ENCODE measurements at regions not wholly inside any gene's neighbourhood (a gene's known extent, or its start where the extent isn't known, plus 50 kb on each side); places are given as distances from the start of the nearest gene placed in this dataset.

DNA sequence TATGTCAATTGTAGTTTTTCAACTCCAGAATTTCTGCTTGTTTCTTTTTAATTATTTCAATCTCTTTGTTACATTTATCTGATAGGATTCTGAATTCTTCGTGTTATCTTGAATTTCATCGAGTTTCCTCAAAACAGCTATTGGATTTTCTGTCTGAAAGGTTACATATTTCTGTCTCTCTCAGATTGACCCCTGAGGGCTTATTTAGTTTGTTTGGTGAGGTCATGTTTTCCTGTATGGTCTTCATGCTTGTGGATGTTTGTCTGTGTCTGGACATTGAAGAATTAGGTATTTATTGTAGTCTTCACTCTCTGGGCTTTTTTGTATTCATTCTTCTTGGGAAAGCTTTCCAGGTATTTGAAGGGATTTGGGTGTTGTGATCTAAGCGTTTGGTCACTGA, 85.6 kb downstream of the SNAPC1 start:
- DNase-seq (ENCODE audit: low read depth), result no peak

DNA sequence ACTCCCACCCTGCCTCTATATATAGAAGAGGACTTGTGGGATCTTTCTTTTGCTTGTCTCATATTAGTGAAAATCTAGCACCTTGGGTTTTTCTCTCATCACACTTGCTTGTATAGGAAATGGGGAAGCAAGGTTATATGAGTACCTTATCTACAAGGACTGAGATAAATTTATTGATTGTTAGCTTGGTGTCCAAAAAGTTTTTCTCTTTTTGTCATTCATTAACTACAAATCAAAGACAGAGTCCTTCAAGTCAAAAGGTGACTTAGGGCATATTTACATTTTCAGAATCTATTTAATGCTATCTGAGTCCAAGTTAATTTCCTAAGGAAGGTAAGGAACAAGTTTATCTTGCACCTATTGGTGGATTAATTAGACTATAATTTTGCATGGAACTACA, 92.7 kb downstream of the SNAPC1 start:
- DNase-seq (ENCODE audit: low read depth), result no peak

DNA sequence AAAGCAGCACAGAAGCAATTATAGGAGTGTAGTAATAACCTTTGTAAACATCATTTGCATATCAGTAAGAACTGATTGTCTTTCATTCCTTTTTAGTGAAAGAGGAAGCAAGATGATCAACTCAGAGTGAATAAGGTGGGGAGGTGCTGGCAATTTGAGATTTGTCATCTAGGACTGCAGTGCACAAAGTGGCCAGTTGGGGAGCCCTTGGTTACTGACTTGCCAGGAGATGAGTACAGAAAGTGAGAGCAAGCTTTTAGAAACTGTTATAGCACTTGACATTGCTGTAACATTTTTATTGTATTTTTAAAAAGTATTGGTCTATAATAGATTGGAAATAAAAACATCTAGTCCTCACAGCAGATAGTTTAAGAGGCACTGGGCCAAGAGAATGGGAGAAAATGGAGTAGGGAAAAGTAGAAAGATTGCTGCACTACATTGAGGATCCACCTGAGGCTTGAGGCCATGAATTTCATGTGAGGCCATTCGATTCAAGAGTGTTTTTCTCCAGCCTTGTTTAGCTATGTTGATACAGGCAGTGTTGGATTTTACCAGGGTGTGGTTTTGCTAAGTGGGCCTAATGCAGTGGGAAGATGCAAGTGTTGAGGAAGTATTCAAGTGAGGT, 98.2 kb downstream of the SNAPC1 start:
- DNase-seq (ENCODE audit: low read depth), result no peak

DNA sequence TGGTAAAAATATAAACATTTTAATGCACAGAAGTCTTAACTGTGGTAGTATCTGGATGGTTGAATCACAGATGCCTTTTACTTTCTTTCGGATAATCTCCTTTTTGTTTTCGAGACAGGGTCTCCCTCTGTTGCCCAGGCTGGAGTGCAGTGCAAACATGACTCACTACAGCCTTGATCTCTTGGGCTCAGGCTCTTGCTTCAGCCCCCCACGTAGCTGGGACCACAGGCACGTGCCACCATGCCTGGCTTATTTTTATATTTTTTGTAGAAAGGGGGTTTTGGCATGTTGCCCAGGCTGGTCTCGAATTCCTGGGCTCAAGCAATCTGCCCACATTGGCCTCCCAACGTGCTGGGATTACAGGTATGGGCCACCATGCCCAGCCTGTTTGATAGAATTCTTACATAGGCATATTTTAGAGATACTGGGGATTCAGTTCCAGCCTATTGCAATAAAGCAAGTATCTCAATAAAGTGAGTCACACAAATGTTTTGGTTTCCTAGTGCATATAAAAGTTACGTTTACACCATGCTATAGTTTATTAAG, 99.2 kb downstream of the SNAPC1 start:
- no peak for DNase-seq (ENCODE audit: low read depth)

DNA sequence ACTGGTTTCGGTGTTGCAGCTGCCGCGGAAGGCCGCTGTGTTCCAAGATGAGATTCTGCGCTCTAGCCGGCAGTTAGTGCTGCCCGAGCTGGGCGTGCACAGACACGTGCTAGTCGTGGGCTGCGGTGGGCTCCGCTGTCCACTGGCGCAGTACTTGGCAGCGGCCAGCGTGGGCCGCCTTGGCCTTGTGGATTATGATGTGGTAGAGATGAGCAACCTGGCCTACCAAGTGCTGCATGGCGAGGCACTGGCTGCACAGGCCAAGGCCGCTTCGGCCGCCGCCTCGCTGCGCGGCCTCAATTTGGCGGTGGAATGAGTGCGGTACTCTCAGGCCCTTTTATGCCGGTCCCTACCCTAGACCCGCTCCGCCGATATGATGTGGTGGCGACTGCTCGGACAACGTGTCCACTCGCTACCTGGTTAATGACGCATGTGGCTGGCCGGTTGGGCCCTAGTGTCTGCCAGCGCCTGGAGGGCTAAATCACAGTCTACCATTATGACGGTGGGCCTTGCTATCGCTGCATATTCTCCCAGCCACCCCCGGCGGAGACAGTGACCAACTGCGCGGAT, 102.2 kb downstream of the SNAPC1 start:
- no peak for DNase-seq (ENCODE audit: low read depth)

DNA sequence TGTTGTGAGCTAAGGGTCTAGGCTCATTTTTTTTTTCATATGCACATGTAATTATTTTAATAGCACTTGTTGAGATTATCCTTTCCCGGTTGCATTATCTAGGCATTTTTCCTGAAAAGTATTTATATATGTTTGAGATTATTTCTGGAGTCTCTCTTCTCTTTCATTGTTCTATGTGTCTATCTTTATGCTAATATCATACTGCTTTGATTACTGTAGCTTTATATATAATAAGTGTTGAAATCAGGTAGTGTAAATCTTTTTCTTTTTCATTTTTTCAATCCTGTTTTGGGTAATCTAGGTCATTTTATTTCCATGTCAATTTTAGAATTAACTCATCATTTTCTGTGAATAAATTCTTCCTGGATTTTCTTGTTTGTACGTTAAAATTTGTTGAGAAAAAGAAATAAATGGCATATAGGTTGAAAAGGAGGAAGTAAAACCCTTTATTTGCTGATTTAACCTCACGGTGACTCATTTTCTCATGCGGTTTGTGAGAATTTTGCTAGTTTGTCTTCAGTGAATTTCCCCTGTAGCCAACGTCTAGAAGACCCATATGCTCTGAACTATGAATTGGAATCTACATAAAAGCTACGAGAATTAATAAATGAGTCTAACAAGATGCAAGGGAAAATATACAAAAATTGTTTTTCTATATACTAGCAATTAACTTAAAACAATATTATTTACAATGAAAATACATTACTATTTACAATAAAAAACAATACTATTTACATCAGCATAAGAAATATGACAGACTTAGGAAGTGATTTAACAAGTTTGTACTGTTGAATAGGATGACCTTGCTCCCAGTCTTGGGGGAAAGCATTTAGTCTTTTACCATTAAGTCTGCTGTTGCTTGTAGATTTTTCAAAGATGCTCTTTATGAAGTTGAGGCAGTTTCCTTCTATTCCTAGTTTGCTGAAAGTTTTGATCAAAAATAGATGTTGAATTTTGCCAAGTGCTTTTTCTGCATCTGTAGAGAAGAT, 105.0 kb downstream of the SNAPC1 start:
- DNase-seq (ENCODE audit: low read depth), result no peak

DNA sequence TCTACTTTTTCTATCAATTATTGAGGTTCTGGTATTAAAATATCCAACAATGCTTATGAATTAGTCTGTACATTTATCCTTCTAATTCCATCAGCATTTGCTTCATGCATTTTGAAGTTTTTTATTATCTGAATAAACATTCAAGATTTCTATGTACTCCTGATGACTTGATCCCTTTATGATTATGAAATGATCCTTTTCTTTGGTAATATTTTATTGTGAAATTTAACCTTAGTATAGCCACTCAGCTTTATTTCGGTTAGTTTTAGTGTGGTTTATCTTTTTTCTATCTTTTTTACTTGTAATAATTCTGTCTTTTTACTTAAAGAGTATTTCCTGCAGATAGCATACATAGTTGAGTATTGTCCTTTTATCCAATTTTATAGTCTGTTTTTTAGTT, 106.6 kb downstream of the SNAPC1 start:
- no peak for DNase-seq (ENCODE audit: low read depth)

DNA sequence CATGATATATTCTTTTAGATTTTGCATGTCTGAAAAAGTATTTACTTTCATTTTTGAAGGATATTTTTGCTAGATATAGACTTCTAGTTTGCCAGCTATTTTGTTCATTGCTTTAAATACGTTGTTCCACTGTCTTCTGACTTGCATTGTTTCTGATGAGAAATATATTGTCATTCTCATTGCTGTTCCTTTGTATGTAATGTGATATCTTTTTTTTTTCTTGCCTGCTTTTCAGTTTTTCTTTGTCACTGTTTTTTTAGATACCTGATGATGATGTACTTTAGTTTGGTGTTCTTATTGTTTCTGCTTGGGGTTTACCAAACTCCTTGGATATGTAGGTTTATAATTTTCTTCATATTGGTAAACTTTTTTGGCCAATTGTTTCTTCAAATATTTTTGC, 107.9 kb downstream of the SNAPC1 start:
- no peak for DNase-seq (ENCODE audit: low read depth)

DNA sequence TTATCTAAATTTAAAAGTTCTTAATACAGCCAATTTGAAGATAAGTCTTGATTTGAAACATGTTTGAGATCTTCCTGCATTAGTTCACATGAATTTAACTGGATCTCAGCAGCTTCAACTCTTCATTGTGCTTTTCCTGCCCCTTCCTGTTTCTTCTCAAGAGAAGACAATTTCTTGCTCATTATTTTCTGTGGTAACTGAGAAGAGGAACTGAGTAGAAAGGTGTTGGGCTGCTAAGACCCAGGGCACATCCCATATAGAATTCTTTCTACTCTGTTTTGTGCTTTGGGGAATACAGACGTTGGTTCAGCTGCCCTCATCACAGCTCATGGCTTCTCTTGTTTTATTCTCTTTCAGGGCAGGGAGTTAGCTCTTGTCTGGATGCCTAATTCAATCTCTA, 110.2 kb downstream of the SNAPC1 start:
- no peak for DNase-seq (ENCODE audit: low read depth)

DNA sequence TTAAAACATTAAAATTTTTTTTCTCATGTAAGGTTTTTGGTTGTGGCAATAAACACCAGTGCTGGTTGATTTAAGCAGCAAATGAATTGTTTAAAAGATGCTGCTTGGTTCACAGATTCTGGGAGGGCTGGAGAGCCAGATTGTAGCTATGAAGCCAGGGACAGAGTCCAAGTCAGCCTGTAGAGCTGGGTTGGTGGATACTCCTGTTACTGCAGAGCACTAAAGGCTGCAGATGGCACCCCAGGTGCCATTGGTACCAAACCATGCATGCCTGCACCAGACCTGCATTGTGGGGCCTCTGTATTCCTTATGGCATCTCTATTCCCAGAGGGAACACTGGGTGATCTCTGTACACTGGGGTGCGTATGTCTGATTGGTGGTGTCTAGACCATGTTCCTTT, 113.3 kb downstream of the SNAPC1 start:
- DNase-seq (ENCODE audit: low read depth), result no peak

DNA sequence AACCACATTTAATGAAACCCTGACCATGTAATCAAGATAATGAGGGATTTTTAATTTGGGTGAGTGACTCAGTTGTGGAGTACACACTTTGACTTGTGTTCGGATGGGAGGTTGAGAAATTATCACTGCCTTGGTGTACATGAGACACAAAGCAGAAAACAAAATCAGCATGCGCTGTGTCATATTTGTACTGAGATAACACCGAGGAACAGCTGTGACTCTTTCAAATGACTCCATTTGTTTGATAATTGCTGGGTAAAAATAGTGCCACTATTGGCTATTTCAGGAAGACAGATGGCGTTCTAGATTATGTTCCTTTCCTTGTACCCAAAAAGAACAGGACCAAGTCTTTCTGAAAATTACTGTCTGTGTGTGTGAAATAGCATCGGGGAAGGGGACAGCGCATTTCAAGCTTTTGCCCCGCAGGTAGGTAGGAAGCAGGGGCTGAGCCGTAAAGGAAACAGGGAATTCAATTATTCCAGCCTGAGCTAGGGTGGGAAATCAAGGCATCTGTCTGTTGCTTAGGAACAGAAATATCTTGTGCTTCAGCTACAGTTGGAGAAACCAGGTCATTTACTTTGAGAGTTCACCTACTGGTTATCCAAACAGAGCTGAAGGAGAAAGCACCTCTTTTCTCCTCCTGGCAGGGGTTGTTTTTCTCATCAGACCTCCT, 114.3 kb downstream of the SNAPC1 start:
- DNase-seq (ENCODE audit: low read depth), result no peak

DNA sequence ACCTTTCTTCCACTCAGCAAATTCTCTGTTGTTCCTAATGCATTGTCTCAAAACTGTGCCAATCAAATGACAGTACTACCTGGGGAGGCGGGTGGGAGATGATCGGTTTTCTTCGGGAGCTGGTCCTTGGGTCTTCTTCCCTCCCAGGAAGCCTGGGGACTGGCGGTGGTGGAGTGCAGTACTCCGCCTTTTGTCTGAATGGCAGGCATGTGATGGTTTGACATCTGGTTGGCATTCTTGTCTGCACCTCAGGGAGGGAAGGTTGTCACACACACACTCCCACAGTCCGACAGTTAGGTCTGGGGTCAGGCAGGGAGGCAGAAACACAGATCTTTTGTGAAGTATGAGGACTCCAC, 114.8 kb downstream of the SNAPC1 start:
- no peak for DNase-seq (ENCODE audit: low read depth)

DNA sequence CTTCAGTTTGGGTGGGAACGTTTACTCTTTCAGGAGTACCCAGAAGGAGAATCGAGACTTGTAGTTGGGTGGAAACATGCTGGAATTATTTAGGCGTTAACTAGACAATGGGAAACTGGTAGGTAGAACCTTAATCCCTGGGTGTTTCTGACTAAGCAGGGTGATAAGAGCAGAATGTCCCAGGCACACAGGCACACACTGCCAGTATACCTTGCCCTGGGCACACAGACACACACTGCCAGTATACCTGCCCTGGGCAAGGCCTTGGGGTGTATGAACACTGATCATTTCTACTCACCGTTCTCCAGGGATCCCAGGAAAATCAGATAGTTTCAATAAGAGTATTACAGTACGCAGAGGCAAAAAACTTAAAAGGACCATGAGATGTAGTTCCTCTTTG, 115.5 kb downstream of the SNAPC1 start:
- no peak for DNase-seq (ENCODE audit: low read depth)

DNA sequence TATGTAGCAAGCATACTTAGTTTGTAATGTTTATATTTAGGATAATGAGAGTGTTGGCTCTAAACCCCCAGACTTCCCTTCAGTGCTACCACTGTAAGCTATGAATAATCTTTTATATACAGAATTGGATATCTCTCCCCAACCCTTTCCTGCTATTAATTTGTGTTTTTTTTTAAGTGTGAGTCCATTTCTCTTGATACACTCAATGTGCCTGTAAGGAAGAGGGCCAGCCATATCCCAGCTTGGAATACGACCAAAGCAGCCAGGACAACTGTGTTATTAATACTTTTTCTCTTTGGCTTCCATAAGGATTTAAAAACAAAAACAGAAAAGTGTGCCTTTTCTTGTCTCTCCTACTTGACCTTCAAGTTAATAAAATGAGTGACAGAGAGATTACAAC, 116.7 kb downstream of the SNAPC1 start:
- no peak for DNase-seq (ENCODE audit: low read depth)

DNA sequence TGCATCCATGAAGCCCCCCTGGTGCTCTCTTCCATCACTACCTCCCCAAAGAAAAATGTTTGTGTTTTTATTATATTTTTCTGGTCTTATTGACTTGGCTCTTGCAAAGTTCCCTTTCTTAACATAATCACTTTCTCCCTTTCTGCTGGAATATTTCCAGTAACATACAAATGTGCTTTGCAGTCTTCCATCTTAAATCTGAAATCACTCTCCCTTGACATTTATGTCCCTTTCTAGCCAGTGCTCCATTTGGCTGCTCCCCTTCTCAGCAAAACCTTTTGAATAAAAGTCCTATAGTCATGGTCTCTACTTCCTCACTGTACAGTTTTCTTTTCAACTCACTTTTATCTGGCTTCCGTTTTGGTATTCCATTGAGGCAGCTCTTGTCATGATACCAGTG, 118.8 kb downstream of the SNAPC1 start:
- no peak for DNase-seq (ENCODE audit: low read depth)

DNA sequence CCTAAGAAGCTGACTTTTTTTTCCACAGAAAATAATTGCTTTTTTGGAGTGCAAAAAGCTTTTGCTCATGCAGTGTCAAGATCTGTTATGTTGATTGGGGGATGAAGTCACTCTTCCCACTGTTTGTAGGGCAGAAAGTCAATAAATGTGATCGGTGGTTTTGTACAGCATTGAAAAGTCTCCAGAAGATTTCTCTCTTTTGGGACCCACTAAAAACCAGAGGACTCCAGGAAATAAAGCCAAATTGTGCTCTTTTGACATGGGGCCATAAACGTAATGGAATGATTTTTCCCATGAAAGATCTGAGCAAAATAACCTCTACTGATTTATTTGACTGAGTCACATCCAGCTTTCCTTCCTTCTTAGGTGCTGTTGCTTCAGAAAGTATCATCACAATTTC, 122.5 kb downstream of the SNAPC1 start:
- DNase-seq (ENCODE audit: low read depth), result no peak

DNA sequence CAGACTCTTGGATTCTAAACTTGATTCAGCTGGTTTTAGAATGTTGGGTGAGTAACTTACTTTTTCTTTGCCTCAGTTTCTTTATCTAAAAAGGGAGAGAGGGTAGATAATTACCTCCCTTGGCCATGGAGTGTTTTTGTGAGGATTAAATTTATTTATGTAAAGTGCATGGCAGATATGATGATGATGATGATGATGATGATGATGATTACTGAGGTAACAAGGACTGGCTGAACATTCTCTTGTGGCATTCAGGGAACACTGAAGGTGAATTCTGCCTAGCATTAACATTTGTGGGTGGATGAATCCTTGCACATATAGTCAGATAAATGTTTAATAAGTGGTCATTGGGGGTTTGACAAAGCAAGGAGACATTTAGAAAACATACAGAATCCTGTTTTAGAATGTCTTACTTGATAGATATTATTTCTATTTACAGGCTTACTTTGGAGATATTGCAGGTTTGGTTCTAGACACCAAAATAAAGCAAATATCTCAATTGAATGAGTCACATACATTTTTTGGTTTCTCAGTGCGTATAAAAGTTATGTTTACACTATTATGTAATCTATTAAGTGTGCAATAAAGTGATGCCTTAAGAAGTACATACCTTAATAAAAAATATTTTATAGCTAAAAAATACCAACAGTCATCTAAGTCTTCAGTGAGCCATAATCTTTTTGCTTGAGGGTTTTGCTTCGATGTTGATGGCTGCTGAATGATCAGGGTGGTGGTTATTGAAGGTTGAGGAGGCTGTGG, 123.2 kb downstream of the SNAPC1 start:
- no peak for DNase-seq (ENCODE audit: low read depth)

DNA sequence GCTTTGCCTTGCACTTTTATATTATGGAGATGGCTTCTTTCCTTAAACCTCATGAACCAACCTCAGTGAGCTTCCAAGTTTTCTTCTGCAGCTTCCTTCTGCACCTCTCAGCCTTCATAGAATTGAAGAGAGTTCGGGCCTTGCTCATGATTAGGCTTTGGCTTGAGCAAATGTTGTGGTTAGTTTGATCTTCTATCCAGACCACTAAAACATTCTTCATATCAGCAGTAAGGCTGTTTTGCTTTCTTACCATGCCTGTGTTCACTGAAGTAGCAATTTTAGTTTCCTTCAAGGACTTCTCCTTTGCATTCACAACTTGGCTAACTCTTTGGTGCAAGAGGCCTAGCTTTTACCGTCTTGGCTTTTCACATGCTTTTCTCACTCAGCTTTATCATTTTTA, 125.4 kb downstream of the SNAPC1 start:
- no peak for DNase-seq (ENCODE audit: low read depth)

DNA sequence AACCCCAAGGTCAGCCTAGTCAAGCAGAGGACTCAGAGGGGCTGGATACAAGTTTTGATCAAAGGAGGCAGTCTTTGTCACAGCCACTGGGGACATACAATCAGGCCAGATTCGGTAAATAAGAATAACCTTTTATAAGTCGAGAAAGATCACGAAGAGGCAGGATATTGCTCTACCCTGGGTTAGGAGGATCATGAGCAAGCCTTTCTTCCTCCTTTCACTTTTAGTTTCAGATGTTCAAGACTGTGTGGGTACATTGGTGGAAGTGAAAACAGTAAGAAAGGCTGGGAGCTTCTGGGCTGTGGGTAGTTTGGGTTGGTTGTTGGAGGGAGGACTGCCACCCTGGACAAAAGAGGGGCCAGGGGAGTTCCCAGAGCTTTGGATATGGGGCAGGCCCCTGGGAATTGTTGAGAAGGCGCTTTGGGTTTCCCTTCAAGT, 127.7 kb downstream of the SNAPC1 start:
- DNase-seq (ENCODE audit: low read depth), result no peak

DNA sequence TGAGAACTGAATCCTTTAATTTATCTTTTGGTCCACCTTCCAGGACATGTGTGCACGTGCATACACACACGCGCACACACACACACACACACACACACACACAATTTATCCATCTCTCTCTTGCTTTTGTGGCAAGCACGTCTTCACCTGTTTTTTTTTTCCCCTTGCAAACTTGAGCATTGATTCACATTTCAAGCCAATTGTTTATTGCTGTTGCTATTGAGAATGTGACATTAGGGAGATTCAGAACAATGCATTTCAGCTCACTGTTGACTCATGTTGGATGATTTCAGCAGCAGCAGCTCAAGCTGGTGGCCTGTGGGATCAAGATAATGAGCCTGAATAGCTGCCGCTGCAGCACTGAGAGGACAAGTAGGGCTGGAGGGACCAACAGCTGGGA, 128.9 kb downstream of the SNAPC1 start:
- DNase-seq (ENCODE audit: low read depth), result no peak

DNA sequence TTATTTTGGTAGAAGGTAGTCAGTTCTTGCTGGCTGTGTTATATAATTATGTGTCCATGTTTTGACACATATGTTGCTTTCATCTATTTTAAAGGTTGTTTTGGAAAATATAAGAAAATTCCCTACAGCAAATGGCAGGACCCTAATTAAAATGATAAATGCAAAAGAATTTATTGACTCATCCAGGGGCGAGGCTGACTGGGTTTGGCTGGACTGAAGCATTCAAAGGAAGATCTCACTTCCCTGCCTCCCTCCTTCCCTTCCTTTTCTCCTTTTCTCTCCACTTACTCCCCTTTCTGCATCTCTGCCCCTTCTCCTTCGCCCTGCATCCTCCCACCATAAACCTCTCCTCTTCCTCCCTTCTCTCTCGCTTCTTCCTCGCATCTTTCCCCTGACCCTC, 129.6 kb downstream of the SNAPC1 start:
- no peak for DNase-seq (ENCODE audit: low read depth)

Data from HS-27A (cell line).